ENCODE measurements at regions not wholly inside any gene's neighbourhood (a gene's known extent, or its start where the extent isn't known, plus 50 kb on each side); places are given as distances from the start of the nearest gene placed in this dataset.
A peak's percentile ranks its signal among the peaks of the same experiment; 100 is the strongest.

DNA sequence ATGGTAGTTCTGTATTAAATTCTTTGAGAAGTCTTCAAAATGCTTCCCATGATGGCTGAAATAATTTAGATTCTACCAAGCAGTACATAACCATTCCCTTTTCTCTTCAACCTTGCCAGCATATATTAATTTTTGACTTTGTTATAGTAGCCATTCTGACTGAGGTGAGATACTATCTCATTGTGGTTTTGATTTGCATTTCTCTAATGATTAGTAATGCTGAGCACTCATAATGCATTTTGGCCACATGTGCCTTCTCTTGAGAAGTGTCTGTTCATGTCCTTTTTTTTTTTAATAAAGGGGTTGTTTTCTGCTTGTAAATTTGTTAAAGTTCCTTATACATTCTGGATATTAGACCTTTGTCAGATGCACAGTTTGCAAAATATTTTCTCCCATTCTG is 173.9 kb downstream of the CALCRL start:
- intact Hi-C loops (cut with micrococcal nuclease; ENCODE audit: unreplicated experiment), result no loop called here
- RAD21 ChIA-PET (ENCODE audit: unreplicated experiment), result no interaction called here
- no peaks in the 10 kb centered on the region for H3K9me3 ChIP-seq (replicated peaks; ENCODE audit: control insufficient read depth, insufficient read depth, low read length)
- CTCF ChIA-PET, result no interaction called here
- no peak overlapping the region for H2AFZ ChIP-seq (ENCODE audit: control insufficient read depth, low read depth, low read length)
- FAIRE-seq (no peak), DNase-seq (ENCODE audit: low read depth, low spot score) (no peak), ATAC-seq (peak; percentile 40)
- H3K9ac ChIP-seq (ENCODE audit: control insufficient read depth, insufficient read depth, low read length), result no peak overlapping the region
- no peaks in the 10 kb centered on the region for H3K36me3 ChIP-seq (ENCODE audit: control insufficient read depth in 2 of 2, insufficient read depth in 2 of 2, low read length in 1 of 2)
- no peaks in the 10 kb centered on the region for H4K20me1 ChIP-seq (ENCODE audit: control insufficient read depth, insufficient read depth)
- H3K4me3 ChIP-seq, result no peak overlapping the region
- POLR2A ChIA-PET, result interaction anchor here (0.5 kb wide), 1 partner anchor 625 kb away, joined by 4 read pairs; no protein-coding TSS in a partner anchor
- in situ Hi-C loops (cut with MboI), result no loop called here
- H3K27me3 ChIP-seq (replicated peaks in 1 of 2; ENCODE audit: control insufficient read depth in 2 of 2, insufficient read depth in 2 of 2, low read length in 1 of 2), result no peaks in the 10 kb centered on the region
- no TSS peak for BruUV-seq (replicated peaks)
- H3K79me2 ChIP-seq (ENCODE audit: control insufficient read depth, insufficient read depth, low read length), result no peaks in the 10 kb centered on the region
- TF ChIP-seq PAX5 (IDR thresholded peaks at IDR 0.05; ENCODE audit: borderline replicate concordance, low read depth, low read length) (no peak), FOXM1 (IDR thresholded peaks at IDR 0.05; ENCODE audit: low read depth, low read length) (no peak), CBX3 (IDR thresholded peaks at IDR 0.05; ENCODE audit: borderline replicate concordance, low read depth) (no peak), MTA2 (IDR thresholded peaks at IDR 0.05; ENCODE audit: low read depth) (no peak), CHD1 (IDR thresholded peaks at IDR 0.05; ENCODE audit: low read depth, low read length) (no peak), MYB (IDR thresholded peaks at IDR 0.05; ENCODE audit: borderline replicate concordance, low read depth, low read length) (no peak), SREBF2 (IDR thresholded peaks at IDR 0.05; ENCODE audit: low read length) (no peak), IKZF2 (IDR thresholded peaks at IDR 0.05) (no peak), CEBPB (IDR thresholded peaks at IDR 0.05; ENCODE audit: borderline replicate concordance in 1 of 2, low read depth in 2 of 2, low read length in 2 of 2) (no peak), NR2C2 (IDR thresholded peaks at IDR 0.05; ENCODE audit: borderline replicate concordance, control insufficient read depth, insufficient read length, low read depth) (no peak), KLF5 (IDR thresholded peaks at IDR 0.05; ENCODE audit: partially characterized antibody) (no peak)
- TF ChIP-seq, protein P1, sequence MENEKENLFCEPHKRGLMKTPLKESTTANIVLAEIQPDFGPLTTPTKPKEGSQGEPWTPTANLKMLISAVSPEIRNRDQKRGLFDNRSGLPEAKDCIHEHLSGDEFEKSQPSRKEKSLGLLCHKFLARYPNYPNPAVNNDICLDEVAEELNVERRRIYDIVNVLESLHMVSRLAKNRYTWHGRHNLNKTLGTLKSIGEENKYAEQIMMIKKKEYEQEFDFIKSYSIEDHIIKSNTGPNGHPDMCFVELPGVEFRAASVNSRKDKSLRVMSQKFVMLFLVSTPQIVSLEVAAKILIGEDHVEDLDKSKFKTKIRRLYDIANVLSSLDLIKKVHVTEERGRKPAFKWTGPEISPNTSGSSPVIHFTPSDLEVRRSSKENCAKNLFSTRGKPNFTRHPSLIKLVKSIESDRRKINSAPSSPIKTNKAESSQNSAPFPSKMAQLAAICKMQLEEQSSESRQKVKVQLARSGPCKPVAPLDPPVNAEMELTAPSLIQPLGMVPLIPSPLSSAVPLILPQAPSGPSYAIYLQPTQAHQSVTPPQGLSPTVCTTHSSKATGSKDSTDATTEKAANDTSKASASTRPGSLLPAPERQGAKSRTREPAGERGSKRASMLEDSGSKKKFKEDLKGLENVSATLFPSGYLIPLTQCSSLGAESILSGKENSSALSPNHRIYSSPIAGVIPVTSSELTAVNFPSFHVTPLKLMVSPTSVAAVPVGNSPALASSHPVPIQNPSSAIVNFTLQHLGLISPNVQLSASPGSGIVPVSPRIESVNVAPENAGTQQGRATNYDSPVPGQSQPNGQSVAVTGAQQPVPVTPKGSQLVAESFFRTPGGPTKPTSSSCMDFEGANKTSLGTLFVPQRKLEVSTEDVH (IDR thresholded peaks at IDR 0.05; ENCODE audit: low read depth, partially characterized antibody), result no peak
- TF ChIP-seq, protein P2, sequence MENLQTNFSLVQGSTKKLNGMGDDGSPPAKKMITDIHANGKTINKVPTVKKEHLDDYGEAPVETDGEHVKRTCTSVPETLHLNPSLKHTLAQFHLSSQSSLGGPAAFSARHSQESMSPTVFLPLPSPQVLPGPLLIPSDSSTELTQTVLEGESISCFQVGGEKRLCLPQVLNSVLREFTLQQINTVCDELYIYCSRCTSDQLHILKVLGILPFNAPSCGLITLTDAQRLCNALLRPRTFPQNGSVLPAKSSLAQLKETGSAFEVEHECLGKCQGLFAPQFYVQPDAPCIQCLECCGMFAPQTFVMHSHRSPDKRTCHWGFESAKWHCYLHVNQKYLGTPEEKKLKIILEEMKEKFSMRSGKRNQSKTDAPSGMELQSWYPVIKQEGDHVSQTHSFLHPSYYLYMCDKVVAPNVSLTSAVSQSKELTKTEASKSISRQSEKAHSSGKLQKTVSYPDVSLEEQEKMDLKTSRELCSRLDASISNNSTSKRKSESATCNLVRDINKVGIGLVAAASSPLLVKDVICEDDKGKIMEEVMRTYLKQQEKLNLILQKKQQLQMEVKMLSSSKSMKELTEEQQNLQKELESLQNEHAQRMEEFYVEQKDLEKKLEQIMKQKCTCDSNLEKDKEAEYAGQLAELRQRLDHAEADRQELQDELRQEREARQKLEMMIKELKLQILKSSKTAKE (IDR thresholded peaks at IDR 0.05; ENCODE audit: low read depth, poor library complexity, severe bottlenecking), result no peak
- no peaks in the 10 kb centered on the region for H3K4me1 ChIP-seq (ENCODE audit: control insufficient read depth, insufficient read depth, low read length)
- no peak overlapping the region for H3K27ac ChIP-seq (ENCODE audit: control insufficient read depth, insufficient read depth)
- SMC1A ChIA-PET (ENCODE audit: uncharacterized antibody, unreplicated experiment), result no interaction called here
- H3K4me2 ChIP-seq (ENCODE audit: control insufficient read depth, insufficient read depth), result no peak overlapping the region

Data from GM12878 (cell line).